Parathyroid adenoma (tissue), 2 donors: ENCODE measurements at regions not wholly inside any gene's neighbourhood (a gene's known extent, or its start where the extent isn't known, plus 50 kb on each side); places are given as distances from the start of the nearest gene placed in this dataset.

Experiments used
- H2AFZ ChIP-seq: fragments of 300-600 bp; sonication (generic); one replicate; pipeline ENCODE4 v1.7.0; 2017; ENCODE audit warnings: antibody characterized with exemption, mild to moderate bottlenecking
- H3K27ac ChIP-seq: fragments of 300-600 bp; sonication (generic); one replicate; pipeline ENCODE4 v1.7.0; 2017
- H3K27me3 ChIP-seq: fragments of 300-600 bp; sonication (generic); one replicate; pipeline ENCODE4 v1.7.0; 2017; ENCODE audit warnings: low read length; ENCODE audit not compliant: control insufficient read depth, insufficient read depth
- H3K36me3 ChIP-seq: fragments of 300-600 bp; sonication (generic); one replicate; pipeline ENCODE4 v1.7.0; 2017; ENCODE audit warnings: low read length; ENCODE audit not compliant: control insufficient read depth, insufficient read depth
- H3K4me1 ChIP-seq: fragments of 300-600 bp; sonication (generic); one replicate; pipeline ENCODE4 v1.7.0; 2017; ENCODE audit warnings: control low read depth
- H3K4me2 ChIP-seq: fragments of 300-600 bp; sonication (generic); one replicate; pipeline ENCODE4 v1.7.0; 2017; ENCODE audit warnings: low read length
- H3K4me3 ChIP-seq: fragments of 300-600 bp; sonication (generic); one replicate; pipeline ENCODE4 v1.7.0; 2017; ENCODE audit warnings: low read depth, low read length
- H3K79me2 ChIP-seq: fragments of 300-600 bp; sonication (generic); one replicate; pipeline ENCODE4 v1.7.0; 2017; ENCODE audit warnings: control low read depth
- H3K9ac ChIP-seq: fragments of 300-600 bp; sonication (generic); one replicate; pipeline ENCODE4 v1.7.0; 2017; ENCODE audit warnings: mild to moderate bottlenecking
- H3K9me3 ChIP-seq: fragments of 300-600 bp; sonication (generic); one replicate; pipeline ENCODE4 v1.7.0; 2017; ENCODE audit warnings: low read length; ENCODE audit not compliant: control insufficient read depth
- TF ChIP-seq, protein P1 (sequence below): fragments of 300-600 bp; sonication (generic); IDR thresholded peaks from one replicate; pipeline ENCODE4 v1.7.0; 2017; ENCODE audit warnings: antibody characterized with exemption, mild to moderate bottlenecking
- donor health status: primary hyperparathyroidism.

- Histone ChIP-seq H3K9ac (no peak overlapping the region), H3K36me3 (no peaks in the 10 kb centered on the region), H3K4me3 (no peak overlapping the region), H3K4me1 (peaks cover 8% of the 10 kb centered on the region), H3K27me3 (no peaks in the 10 kb centered on the region), H3K4me2 (no peak overlapping the region), H3K79me2 (no peaks in the 10 kb centered on the region), H3K27ac (no peak overlapping the region), H3K9me3 (no peaks in the 10 kb centered on the region), H2AFZ (no peak overlapping the region)
- TF ChIP-seq, protein P1, sequence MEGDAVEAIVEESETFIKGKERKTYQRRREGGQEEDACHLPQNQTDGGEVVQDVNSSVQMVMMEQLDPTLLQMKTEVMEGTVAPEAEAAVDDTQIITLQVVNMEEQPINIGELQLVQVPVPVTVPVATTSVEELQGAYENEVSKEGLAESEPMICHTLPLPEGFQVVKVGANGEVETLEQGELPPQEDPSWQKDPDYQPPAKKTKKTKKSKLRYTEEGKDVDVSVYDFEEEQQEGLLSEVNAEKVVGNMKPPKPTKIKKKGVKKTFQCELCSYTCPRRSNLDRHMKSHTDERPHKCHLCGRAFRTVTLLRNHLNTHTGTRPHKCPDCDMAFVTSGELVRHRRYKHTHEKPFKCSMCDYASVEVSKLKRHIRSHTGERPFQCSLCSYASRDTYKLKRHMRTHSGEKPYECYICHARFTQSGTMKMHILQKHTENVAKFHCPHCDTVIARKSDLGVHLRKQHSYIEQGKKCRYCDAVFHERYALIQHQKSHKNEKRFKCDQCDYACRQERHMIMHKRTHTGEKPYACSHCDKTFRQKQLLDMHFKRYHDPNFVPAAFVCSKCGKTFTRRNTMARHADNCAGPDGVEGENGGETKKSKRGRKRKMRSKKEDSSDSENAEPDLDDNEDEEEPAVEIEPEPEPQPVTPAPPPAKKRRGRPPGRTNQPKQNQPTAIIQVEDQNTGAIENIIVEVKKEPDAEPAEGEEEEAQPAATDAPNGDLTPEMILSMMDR, result no peak
Measured at GRCh38 chr10:78956391-78956790, 112.4 kb upstream of the ZMIZ1 start.

DNA sequence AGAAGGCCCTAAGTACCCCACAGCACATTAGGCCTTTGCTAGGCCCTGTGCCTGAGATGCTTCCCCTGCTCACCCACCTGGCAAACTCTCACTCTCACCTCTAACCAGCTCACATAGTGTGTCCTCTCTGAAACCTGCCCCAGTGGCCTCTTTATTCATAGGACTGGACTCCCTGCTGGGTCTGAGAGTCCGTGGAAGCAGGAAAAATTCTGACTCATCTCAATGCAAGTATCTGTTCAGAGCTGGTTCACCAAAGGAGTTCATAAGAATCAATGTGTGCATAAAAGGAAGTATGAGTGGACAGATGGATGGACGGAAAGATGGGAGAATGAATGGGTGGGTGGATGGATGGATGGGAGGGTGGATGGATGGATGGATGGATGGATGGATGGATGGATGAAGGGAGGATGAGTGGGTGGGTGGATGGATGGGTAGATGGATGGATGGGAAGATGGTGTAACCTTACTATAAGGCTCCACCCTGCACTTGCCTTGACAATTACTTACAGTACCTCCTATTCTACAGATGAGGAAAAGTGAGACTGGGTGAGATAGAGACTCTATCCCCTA, 111.2 kb upstream of the ZMIZ1 start:
- H3K79me2 ChIP-seq, result no peaks in the 10 kb centered on the region
- H3K27ac ChIP-seq, result no peak overlapping the region
- H3K9ac ChIP-seq, result no peak overlapping the region
- H3K4me2 ChIP-seq, result no peak overlapping the region
- peaks cover 8% of the 10 kb centered on the region for H3K4me1 ChIP-seq
- H3K36me3 ChIP-seq, result no peaks in the 10 kb centered on the region
- TF ChIP-seq, protein P1, result no peak
- no peaks in the 10 kb centered on the region for H3K27me3 ChIP-seq
- no peak overlapping the region for H3K4me3 ChIP-seq
- H2AFZ ChIP-seq, result no peak overlapping the region
- no peaks in the 10 kb centered on the region for H3K9me3 ChIP-seq

DNA sequence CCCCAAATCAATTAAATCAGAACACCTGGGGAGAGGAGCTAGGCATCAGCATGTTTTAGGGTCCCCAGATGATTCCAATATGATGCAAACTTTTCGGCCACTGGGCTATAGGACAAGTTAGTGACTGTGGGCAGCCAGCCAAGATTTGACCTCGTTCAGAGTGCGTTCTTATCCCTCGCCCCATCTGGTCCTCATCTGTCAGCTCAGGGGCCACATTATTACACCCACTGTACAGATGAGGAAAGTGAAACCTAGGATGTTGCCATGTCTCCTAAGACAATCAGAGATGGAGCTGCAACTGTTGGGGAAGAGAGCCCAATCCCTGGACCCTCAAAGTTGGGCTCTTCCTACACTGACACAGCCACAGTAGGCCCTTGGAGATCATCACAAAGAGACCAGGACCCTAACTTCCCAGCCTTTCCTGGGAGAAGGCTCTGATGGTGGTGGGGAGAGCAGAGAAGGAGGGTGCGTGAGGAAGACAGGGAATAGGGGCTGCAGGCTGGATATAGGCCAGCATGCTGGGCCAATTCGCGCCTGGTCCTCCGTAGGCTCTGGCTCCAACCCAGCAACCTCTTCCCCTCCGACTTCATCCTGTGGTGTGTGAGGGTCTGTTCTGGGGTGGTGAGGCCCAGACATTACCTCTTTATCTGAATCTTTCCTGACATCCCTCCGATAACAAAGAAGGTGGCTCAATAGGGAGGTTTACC, 109.4 kb upstream of the ZMIZ1 start:
- Histone ChIP-seq H3K27me3 (no peaks in the 10 kb centered on the region), H3K79me2 (no peaks in the 10 kb centered on the region), H3K4me3 (no peak overlapping the region), H3K36me3 (no peaks in the 10 kb centered on the region), H3K4me1 (peaks cover 24% of the 10 kb centered on the region), H3K4me2 (no peak overlapping the region), H3K27ac (no peak overlapping the region), H3K9ac (no peak overlapping the region), H3K9me3 (no peaks in the 10 kb centered on the region), H2AFZ (no peak overlapping the region)
- TF ChIP-seq, protein P1, result no peak

DNA sequence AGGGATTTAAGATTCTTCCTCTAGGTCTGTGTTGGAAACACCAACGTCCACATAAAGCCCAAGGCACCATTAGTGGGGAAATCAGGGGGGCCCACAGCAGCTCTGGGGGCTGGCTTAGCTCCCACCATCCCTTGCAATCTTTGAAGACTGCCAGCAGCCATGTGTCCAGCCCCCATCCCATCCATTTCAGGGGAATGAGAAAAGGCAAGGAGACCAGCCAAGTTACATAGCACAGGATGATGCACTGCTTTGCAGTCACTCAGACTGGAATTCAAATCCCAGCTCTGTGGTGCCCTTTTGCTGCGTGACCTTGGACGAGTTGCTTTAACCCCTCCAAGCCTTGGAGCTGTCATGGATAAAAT, 108.9 kb upstream of the ZMIZ1 start:
- peaks cover 29% of the 10 kb centered on the region for H3K4me1 ChIP-seq
- no peaks in the 10 kb centered on the region for H3K36me3 ChIP-seq
- H3K9me3 ChIP-seq, result no peaks in the 10 kb centered on the region
- H2AFZ ChIP-seq, result no peak overlapping the region
- H3K4me2 ChIP-seq, result no peak overlapping the region
- TF ChIP-seq, protein P1, result no peak
- H3K4me3 ChIP-seq, result no peak overlapping the region
- H3K27me3 ChIP-seq, result no peaks in the 10 kb centered on the region
- no peak overlapping the region for H3K9ac ChIP-seq
- H3K79me2 ChIP-seq, result no peaks in the 10 kb centered on the region
- H3K27ac ChIP-seq, result no peak overlapping the region

- H3K27me3 ChIP-seq, result no peaks in the 10 kb centered on the region
- no peaks in the 10 kb centered on the region for H3K79me2 ChIP-seq
- TF ChIP-seq, protein P1, result no peak
- no peaks in the 10 kb centered on the region for H3K9me3 ChIP-seq
- H3K9ac ChIP-seq, result no peak overlapping the region
- no peak overlapping the region for H3K4me3 ChIP-seq
- H3K4me2 ChIP-seq, result peak overlapping the region; percentile 9
- H3K36me3 ChIP-seq, result no peaks in the 10 kb centered on the region
- H3K4me1 ChIP-seq, result peaks cover 33% of the 10 kb centered on the region
- H3K27ac ChIP-seq, result no peak overlapping the region
- no peak overlapping the region for H2AFZ ChIP-seq
Measured at GRCh38 chr10:78960316-78960800, 108.4 kb upstream of the ZMIZ1 start.
